ENCODE measurements at regions not wholly inside any gene's neighbourhood (a gene's known extent, or its start where the extent isn't known, plus 50 kb on each side); places are given as distances from the start of the nearest gene placed in this dataset.

GRCh38 chr2:45130736-45131135 is 121.5 kb upstream of the SIX2 start:
- no peak for TF ChIP-seq CTCF (IDR thresholded peaks at IDR 0.05; ENCODE audit: borderline replicate concordance, insufficient read depth, low read depth, low read length)

GRCh38 chr2:45128580-45128997 is 119.3 kb upstream of the SIX2 start:
- H3K4me3 ChIP-seq (ENCODE audit: low read depth, low read length), result no peak overlapping the region
- TF ChIP-seq CTCF (IDR thresholded peaks at IDR 0.05; ENCODE audit: borderline replicate concordance, insufficient read depth, low read depth, low read length), result no peak

More at GRCh38 chr2:45130736-45131135, 121.5 kb upstream of the SIX2 start:
- H3K4me3 ChIP-seq (ENCODE audit: low read depth, low read length), result no peak overlapping the region

GRCh38 chr2:45127891-45128290 is 118.6 kb upstream of the SIX2 start:
- no peak overlapping the region for H3K4me3 ChIP-seq (ENCODE audit: low read depth, low read length)
- no peak for TF ChIP-seq CTCF (IDR thresholded peaks at IDR 0.05; ENCODE audit: borderline replicate concordance, insufficient read depth, low read depth, low read length)

- TF ChIP-seq CTCF (IDR thresholded peaks at IDR 0.05; ENCODE audit: borderline replicate concordance, insufficient read depth, low read depth, low read length), result no peak
- no peak overlapping the region for H3K4me3 ChIP-seq (ENCODE audit: low read depth, low read length)
Observed at GRCh38 chr2:45127321-45127720, 118.1 kb upstream of the SIX2 start.

GRCh38 chr2:45125232-45125631 is 116.0 kb upstream of the SIX2 start:
- no peak overlapping the region for H3K4me3 ChIP-seq (ENCODE audit: low read depth, low read length)
- TF ChIP-seq CTCF (IDR thresholded peaks at IDR 0.05; ENCODE audit: borderline replicate concordance, insufficient read depth, low read depth, low read length), result no peak

- TF ChIP-seq CTCF (IDR thresholded peaks at IDR 0.05; ENCODE audit: borderline replicate concordance, insufficient read depth, low read depth, low read length), result no peak
- H3K4me3 ChIP-seq (ENCODE audit: low read depth, low read length), result no peak overlapping the region
Observed at GRCh38 chr2:45124456-45124855, 115.2 kb upstream of the SIX2 start.

- no peak for TF ChIP-seq CTCF (IDR thresholded peaks at IDR 0.05; ENCODE audit: borderline replicate concordance, insufficient read depth, low read depth, low read length)
- H3K4me3 ChIP-seq (ENCODE audit: low read depth, low read length), result no peak overlapping the region
Observed at GRCh38 chr2:45123521-45124191, 114.4 kb upstream of the SIX2 start.
